Coronary artery (tissue), 2 donors: ENCODE measurements at regions not wholly inside any gene's neighbourhood (a gene's known extent, or its start where the extent isn't known, plus 50 kb on each side); places are given as distances from the start of the nearest gene placed in this dataset.

Experiments used
- DNase-seq: peaks from one replicate; pipeline ENCODE4 v3.0.0-alpha.2; 2017; ENCODE audit warnings: low spot score
- H3K27ac ChIP-seq, 2 donors: fragments of 200-600 bp; sonication (generic); one replicate each; pipeline ENCODE4 v1.5.1; 2016 to 2019
- H3K4me3 ChIP-seq: fragments of 200-600 bp; sonication (generic); 2 replicates; pipeline ENCODE4 v1.5.1; 2016; ENCODE audit warnings: mild to moderate bottlenecking, moderate library complexity
- CTCF ChIP-seq: fragments of 200-600 bp; sonication (generic); IDR thresholded peaks from one replicate; pipeline ENCODE4 v1.5.1; 2019; ENCODE audit warnings: antibody characterized with exemption

GRCh38 chr21:38668541-38668940, 137.2 kb upstream of the ETS2 start:
- no peak overlapping the region for H3K27ac ChIP-seq
- no peak for TF ChIP-seq CTCF
- H3K4me3 ChIP-seq, result no peak overlapping the region
- no peak for DNase-seq

DNA sequence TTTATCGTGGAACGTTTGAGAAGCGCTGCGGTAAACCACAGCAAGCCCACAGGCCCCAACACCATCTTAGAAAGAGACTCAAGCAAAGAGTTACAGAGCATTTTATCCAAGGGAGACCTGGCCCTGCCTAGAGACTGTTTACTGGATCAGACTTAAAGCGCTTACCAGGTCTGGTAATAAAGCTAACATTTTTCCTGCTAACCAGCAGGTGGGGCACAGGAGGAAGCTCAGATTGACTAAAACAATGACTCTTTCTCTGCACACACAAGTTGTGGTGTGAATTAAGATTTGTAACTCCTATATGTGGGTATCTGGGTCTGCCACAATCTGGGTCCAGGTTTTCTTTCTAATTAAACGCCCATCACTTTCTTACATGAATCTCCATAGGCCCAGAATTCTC, 136.5 kb upstream of the ETS2 start:
- no peak for TF ChIP-seq CTCF
- no peak overlapping the region for H3K4me3 ChIP-seq

DNA sequence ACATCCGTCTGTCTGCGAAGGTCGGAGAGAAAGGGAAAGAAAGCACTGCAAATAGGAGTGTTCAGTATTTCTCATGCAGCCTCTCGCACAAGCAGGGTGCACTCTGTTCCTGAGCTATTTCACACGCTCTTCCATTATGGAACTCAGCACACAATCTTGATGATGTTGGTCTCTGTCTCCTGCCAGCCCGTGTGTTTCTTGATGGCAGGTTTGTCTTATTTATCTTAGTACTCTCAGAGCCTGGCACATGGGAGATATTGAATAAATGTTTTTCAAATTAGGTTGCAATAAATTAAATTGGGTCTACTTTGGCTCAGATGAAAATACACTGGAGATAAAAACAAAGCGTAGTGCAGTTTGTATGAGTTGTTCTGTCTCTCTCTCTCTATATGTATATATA, 134.9 kb upstream of the ETS2 start:
- Histone ChIP-seq H3K4me3 (no peak overlapping the region), H3K27ac (no peak overlapping the region)
- no peak for TF ChIP-seq CTCF
- no peak for DNase-seq

More for the DNA sequence above, 136.5 kb upstream of the ETS2 start:
- H3K27ac ChIP-seq, result no peak overlapping the region
- no peak for DNase-seq

DNA sequence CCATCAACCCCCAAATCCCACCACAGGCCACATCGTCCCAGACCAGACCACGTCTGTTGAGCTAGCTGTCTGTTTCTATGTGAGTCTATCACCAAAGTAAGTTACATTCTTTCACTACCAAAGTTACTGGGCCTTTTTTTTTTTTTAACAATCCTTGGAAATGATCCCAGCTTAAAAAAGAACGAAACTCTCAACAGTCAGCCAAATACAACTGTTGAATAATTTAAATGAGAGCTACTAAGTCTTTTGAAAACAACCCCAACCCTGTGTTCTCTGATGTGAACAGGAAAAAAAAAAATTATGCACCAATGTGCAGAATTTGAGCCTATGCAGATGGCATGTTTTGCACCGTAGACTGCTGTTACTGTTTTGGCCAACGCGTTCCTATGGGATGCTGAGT, 134.0 kb upstream of the ETS2 start:
- DNase-seq, result no peak
- TF ChIP-seq CTCF, result no peak
- H3K27ac ChIP-seq, result peak overlapping the region; percentile 62 to 73
- no peak overlapping the region for H3K4me3 ChIP-seq

GRCh38 chr21:38675182-38675824, 130.4 kb upstream of the ETS2 start:
- H3K4me3 ChIP-seq, result no peak overlapping the region
- no peak overlapping the region for H3K27ac ChIP-seq
- DNase-seq, result no peak
- no peak for TF ChIP-seq CTCF

DNA sequence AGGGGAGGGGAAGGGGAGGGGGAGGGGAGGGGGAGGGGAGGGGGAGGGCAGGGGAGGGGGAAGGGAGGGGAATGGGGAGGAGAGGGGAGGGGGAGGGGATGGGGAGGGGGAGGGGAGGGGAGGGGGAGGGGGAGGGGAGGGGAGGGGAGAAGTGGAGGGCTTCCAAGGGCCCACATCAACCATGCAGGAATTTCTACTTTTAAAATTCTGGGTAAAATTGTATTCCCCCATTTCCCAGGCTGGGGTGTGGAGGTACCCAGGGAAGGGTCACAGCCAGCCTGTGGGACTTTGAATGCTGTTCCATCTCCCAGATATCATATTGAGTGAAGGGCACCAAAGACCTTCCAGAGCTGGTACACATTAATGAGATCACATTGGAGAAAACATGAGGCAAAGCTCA, 126.9 kb upstream of the ETS2 start:
- no peak for DNase-seq
- Histone ChIP-seq H3K4me3 (no peak overlapping the region), H3K27ac (peak overlapping the region in 1 of 2 donors; percentile 71)
- TF ChIP-seq CTCF, result no peak

- Histone ChIP-seq H3K4me3 (no peak overlapping the region), H3K27ac (peak overlapping the region; percentile 50 to 71)
- TF ChIP-seq CTCF, result no peak
- DNase-seq, result no peak
Observed at GRCh38 chr21:38679534-38679933, 126.2 kb upstream of the ETS2 start.
